ENCODE measurements at regions not wholly inside any gene's neighbourhood (a gene's known extent, or its start where the extent isn't known, plus 50 kb on each side); places are given as distances from the start of the nearest gene placed in this dataset.

DNA sequence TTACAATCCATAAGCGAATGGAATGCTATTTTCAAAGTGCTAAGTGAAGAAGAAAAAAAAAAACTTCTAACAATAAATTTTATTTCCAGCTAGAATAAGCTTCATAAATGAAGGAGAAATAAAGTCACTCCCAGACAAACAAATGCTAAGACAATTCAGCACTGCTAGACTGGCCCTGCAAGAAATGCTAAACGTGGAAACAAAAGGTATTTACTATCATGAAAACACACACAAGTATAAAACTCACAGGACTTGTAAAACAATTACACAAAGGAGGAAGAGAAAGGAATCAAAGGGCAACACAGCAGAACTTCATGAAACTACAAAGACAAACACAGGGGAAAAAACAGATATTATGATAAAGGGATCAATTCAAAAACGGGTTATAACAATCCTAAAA lies 85.8 kb upstream of the NELL2 start:
- intact Hi-C loops (cut with DNase I; ENCODE audit: low total_unique reads): no loop called here

DNA sequence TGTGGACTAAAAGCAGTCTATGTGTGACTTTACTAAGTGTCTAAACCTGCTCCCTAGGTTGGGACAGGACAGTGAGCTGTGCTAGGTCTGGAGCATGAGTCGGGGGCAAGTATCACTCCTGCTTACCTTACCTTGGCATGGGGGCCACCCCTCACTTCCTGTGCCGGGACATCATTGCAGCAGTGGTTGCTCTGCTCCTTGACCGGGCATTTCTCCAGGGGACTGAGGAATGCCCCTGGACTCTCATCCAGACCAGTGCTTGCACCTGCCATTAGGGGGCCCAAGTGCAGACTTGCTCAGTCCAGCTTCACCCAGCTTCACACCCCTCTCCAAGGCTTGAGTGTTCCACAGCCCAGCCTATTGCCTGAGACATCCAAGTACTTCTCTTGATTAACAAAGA lies 84.7 kb upstream of the NELL2 start:
- H3K4me1 ChIP-seq: no peaks in the 10 kb centered on the region
- TF ChIP-seq POLR2AphosphoS5 (IDR thresholded peaks at IDR 0.05) (no peak), POLR2A (IDR thresholded peaks at IDR 0.05) (no peak)
- TF ChIP-seq, protein P1, sequence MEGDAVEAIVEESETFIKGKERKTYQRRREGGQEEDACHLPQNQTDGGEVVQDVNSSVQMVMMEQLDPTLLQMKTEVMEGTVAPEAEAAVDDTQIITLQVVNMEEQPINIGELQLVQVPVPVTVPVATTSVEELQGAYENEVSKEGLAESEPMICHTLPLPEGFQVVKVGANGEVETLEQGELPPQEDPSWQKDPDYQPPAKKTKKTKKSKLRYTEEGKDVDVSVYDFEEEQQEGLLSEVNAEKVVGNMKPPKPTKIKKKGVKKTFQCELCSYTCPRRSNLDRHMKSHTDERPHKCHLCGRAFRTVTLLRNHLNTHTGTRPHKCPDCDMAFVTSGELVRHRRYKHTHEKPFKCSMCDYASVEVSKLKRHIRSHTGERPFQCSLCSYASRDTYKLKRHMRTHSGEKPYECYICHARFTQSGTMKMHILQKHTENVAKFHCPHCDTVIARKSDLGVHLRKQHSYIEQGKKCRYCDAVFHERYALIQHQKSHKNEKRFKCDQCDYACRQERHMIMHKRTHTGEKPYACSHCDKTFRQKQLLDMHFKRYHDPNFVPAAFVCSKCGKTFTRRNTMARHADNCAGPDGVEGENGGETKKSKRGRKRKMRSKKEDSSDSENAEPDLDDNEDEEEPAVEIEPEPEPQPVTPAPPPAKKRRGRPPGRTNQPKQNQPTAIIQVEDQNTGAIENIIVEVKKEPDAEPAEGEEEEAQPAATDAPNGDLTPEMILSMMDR (IDR thresholded peaks at IDR 0.05): no peak
- no peak overlapping the region for H3K4me3 ChIP-seq
- DNase-seq (ENCODE audit: low spot score in 2 of 2): no peak
- no peaks in the 10 kb centered on the region for H3K36me3 ChIP-seq
- peaks cover 8 to 11% of the 10 kb centered on the region in 2 donors for H3K9me3 ChIP-seq
- no peak overlapping the region for H3K27ac ChIP-seq
- no peaks in the 10 kb centered on the region for H3K27me3 ChIP-seq
- intact Hi-C loops (cut with DNase I; ENCODE audit: low total_unique reads): no loop called here

More for the DNA sequence above, 85.8 kb upstream of the NELL2 start:
- Histone ChIP-seq H3K27ac (no peak overlapping the region), H3K9me3 (peaks cover 8 to 11% of the 10 kb centered on the region in 2 donors), H3K4me1 (no peaks in the 10 kb centered on the region), H3K36me3 (no peaks in the 10 kb centered on the region), H3K27me3 (no peaks in the 10 kb centered on the region), H3K4me3 (no peak overlapping the region)
- no peak for DNase-seq (ENCODE audit: low spot score in 2 of 2)
- TF ChIP-seq, protein P1 (IDR thresholded peaks at IDR 0.05): no peak
- TF ChIP-seq POLR2A (IDR thresholded peaks at IDR 0.05) (no peak), POLR2AphosphoS5 (IDR thresholded peaks at IDR 0.05) (no peak)

DNA sequence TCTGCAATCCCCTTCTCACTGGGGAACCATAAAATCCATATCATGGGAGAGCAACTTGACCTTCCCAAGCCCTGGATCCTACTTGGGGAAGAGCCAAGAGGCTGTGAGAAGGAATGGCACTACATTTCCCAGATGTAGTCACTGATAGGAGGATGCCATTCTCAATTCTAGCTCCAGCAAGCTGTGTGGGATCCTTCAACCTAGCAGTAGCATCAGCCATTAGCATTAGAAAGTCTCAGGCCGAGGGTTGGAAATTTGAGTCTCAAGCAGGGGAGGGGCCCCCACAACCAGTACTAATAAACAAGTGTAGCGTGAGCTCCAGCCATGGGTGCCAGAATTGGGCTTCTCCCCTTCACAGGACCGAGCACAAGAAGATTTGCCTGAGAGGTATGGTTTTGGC lies 84.3 kb upstream of the NELL2 start:
- Histone ChIP-seq H3K27me3 (no peaks in the 10 kb centered on the region), H3K4me3 (no peak overlapping the region), H3K36me3 (no peaks in the 10 kb centered on the region), H3K9me3 (peaks cover 8 to 11% of the 10 kb centered on the region in 2 donors), H3K4me1 (no peaks in the 10 kb centered on the region), H3K27ac (no peak overlapping the region)
- TF ChIP-seq POLR2A (IDR thresholded peaks at IDR 0.05) (no peak), POLR2AphosphoS5 (IDR thresholded peaks at IDR 0.05) (no peak)
- TF ChIP-seq, protein P1 (IDR thresholded peaks at IDR 0.05): no peak
- DNase-seq (ENCODE audit: low spot score in 2 of 2): no peak
- intact Hi-C loops (cut with DNase I; ENCODE audit: low total_unique reads): no loop called here

DNA sequence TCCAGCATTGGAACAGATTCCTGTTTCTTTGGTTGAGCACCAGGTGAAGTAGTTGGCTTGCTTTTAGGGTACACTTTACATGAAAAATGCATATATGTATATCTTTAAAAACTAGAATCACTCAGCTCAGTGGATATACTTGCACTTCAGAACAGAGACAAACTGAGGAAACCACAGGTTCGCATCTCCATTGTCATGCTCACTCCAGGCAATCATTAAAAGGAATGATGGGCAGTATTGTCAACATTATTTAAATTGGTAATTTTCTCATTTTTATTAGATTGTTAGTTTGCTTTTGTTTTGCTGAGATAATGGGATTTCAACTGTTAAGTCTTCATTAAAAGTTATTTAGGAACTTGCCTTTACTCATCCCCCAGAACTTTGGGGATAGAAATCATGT lies 71.0 kb upstream of the NELL2 start:
- no peak overlapping the region for H3K4me3 ChIP-seq
- intact Hi-C loops (cut with DNase I; ENCODE audit: low total_unique reads): no loop called here
- H3K27me3 ChIP-seq: no peaks in the 10 kb centered on the region
- H3K36me3 ChIP-seq: no peaks in the 10 kb centered on the region
- DNase-seq (ENCODE audit: low spot score in 2 of 2): no peak
- no peak overlapping the region for H3K27ac ChIP-seq
- no peak for TF ChIP-seq POLR2A (IDR thresholded peaks at IDR 0.05)
- TF ChIP-seq POLR2AphosphoS5 (IDR thresholded peaks at IDR 0.05): no peak
- TF ChIP-seq, protein P1 (IDR thresholded peaks at IDR 0.05): no peak
- no peaks in the 10 kb centered on the region for H3K4me1 ChIP-seq
- H3K9me3 ChIP-seq: no peaks in the 10 kb centered on the region

DNA sequence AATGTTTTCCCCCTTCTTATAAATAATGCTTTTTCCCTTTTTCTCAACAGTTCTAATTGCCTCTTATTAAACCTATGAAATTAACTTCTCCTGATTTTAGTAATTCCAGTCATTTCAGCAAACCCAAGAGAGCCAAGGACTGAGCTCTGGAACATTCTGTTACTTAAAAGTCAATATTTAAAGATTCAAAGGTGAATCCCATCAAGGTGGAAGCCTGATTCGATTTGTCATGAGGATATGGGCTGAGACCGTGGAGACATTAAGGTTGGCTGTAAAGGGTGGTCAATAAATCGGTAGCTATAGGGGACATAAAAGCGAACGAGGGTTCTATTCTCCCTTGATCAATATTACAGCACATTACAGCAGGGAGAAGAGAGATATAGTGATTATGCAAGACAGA lies 66.6 kb upstream of the NELL2 start:
- no peak overlapping the region for H3K27ac ChIP-seq
- peaks cover 0 to 7% of the 10 kb centered on the region in 2 donors for H3K9me3 ChIP-seq
- no peak for DNase-seq (ENCODE audit: low spot score in 2 of 2)
- intact Hi-C loops (cut with DNase I; ENCODE audit: low total_unique reads): no loop called here
- no peaks in the 10 kb centered on the region for H3K4me1 ChIP-seq
- H3K36me3 ChIP-seq: no peaks in the 10 kb centered on the region
- H3K4me3 ChIP-seq: no peak overlapping the region
- TF ChIP-seq POLR2A (IDR thresholded peaks at IDR 0.05): no peak
- TF ChIP-seq POLR2AphosphoS5 (IDR thresholded peaks at IDR 0.05): no peak
- TF ChIP-seq, protein P1 (IDR thresholded peaks at IDR 0.05): no peak
- H3K27me3 ChIP-seq: no peaks in the 10 kb centered on the region
